Type B pancreatic cell (in vitro differentiated cells): ENCODE measurements at regions not wholly inside any gene's neighbourhood (a gene's known extent, or its start where the extent isn't known, plus 50 kb on each side); places are given as distances from the start of the nearest gene placed in this dataset.

Source experiments
- DNase-seq: peaks from one replicate; pipeline ENCODE4 v3.0.0; 2021; ENCODE audit warnings: mixed read lengths; ENCODE audit not compliant: unreplicated experiment; ENCODE audit errors: extremely low spot score
- H3K27ac Mint-ChIP-seq: 2 replicates; pipeline ENCODE4 v1.8.0; 2021; ENCODE audit warnings: mild to moderate bottlenecking, mixed read lengths
- H3K27me3 Mint-ChIP-seq: 2 replicates; pipeline ENCODE4 v1.8.0; 2021; ENCODE audit warnings: mixed read lengths
- H3K36me3 Mint-ChIP-seq: 2 replicates; pipeline ENCODE4 v1.8.0; 2021; ENCODE audit warnings: mixed read lengths
- H3K4me1 Mint-ChIP-seq: one replicate; pipeline ENCODE4 v1.8.0; 2021; ENCODE audit warnings: mixed read lengths; ENCODE audit not compliant: unreplicated experiment
- H3K4me3 Mint-ChIP-seq: 2 replicates; pipeline ENCODE4 v1.8.0; 2021; ENCODE audit warnings: mild to moderate bottlenecking, mixed read lengths
- H3K9me3 Mint-ChIP-seq: 2 replicates; pipeline ENCODE4 v1.8.0; 2021; ENCODE audit warnings: mixed read lengths
- CTCF ChIP-seq: fragments of 200-600 bp; sonication (generic); conservative IDR thresholded peaks from 2 replicates; pipeline ENCODE4 v1.5.0; 2021; ENCODE audit warnings: antibody characterized with exemption, mild to moderate bottlenecking

GRCh38 chr16:52812678-52813556, 239.8 kb downstream of the CHD9NB start:
- no peak for DNase-seq
- Mint-ChIP-seq H3K36me3 (no peaks in the 10 kb centered on the region), H3K4me1 (no peaks in the 10 kb centered on the region), H3K27me3 (peaks cover 8% of the 10 kb centered on the region), H3K9me3 (peaks cover 6% of the 10 kb centered on the region), H3K27ac (no peak overlapping the region), H3K4me3 (no peak overlapping the region)
- TF ChIP-seq CTCF = no peak

GRCh38 chr16:52805559-52806168, 247.0 kb downstream of the CHD9NB start:
- Mint-ChIP-seq H3K27me3 (peaks cover 9% of the 10 kb centered on the region), H3K4me1 (no peaks in the 10 kb centered on the region), H3K27ac (no peak overlapping the region), H3K36me3 (no peaks in the 10 kb centered on the region), H3K4me3 (no peak overlapping the region), H3K9me3 (no peaks in the 10 kb centered on the region)
- TF ChIP-seq CTCF = no peak
- DNase-seq = no peak

- Mint-ChIP-seq H3K9me3 (no peaks in the 10 kb centered on the region), H3K4me3 (no peak overlapping the region), H3K27ac (no peak overlapping the region), H3K4me1 (no peaks in the 10 kb centered on the region), H3K27me3 (peaks cover 3% of the 10 kb centered on the region), H3K36me3 (no peaks in the 10 kb centered on the region)
- TF ChIP-seq CTCF = no peak
- DNase-seq = no peak
Measured at GRCh38 chr16:52800432-52800831, 252.3 kb downstream of the CHD9NB start.

- H3K27me3 Mint-ChIP-seq = peaks cover 3% of the 10 kb centered on the region
- no peak overlapping the region for H3K27ac Mint-ChIP-seq
- H3K4me3 Mint-ChIP-seq = no peak overlapping the region
- no peak for TF ChIP-seq CTCF
- H3K4me1 Mint-ChIP-seq = no peaks in the 10 kb centered on the region
- no peaks in the 10 kb centered on the region for H3K9me3 Mint-ChIP-seq
- no peaks in the 10 kb centered on the region for H3K36me3 Mint-ChIP-seq
- DNase-seq = no peak
Measured at GRCh38 chr16:52799149-52799548, 252.2 kb upstream of the TOX3 start.

GRCh38 chr16:52787709-52788108, 240.8 kb upstream of the TOX3 start:
- Mint-ChIP-seq H3K27me3 (peaks cover 35% of the 10 kb centered on the region), H3K9me3 (no peaks in the 10 kb centered on the region), H3K27ac (no peak overlapping the region), H3K4me3 (no peak overlapping the region), H3K4me1 (peaks cover 9% of the 10 kb centered on the region), H3K36me3 (no peaks in the 10 kb centered on the region)
- TF ChIP-seq CTCF = no peak
- no peak for DNase-seq
